GM19035 (cell line): ENCODE measurements at regions not wholly inside any gene's neighbourhood (a gene's known extent, or its start where the extent isn't known, plus 50 kb on each side); places are given as distances from the start of the nearest gene placed in this dataset.

Experiments
- ATAC-seq: cut with Tn5 transposase; IDR thresholded peaks from one replicate; pipeline ENCODE4 v1.9.1; 2021; ENCODE audit not compliant: unreplicated experiment

GRCh38 chr14:62364161-62364560, 601.9 kb downstream of the SNAPC1 start:
- no peak for ATAC-seq

GRCh38 chr14:62364800-62365280, 602.6 kb downstream of the SNAPC1 start:
- no peak for ATAC-seq

- no peak for ATAC-seq
Observed at GRCh38 chr14:62369919-62370560, 607.8 kb downstream of the SNAPC1 start.

GRCh38 chr14:62373944-62374343, 611.7 kb downstream of the SNAPC1 start:
- ATAC-seq: no peak

- ATAC-seq: no peak
Observed at GRCh38 chr14:62378057-62378456, 615.8 kb downstream of the SNAPC1 start.

- ATAC-seq: no peak
Observed at GRCh38 chr14:62381311-62382070, 619.3 kb downstream of the SNAPC1 start.

GRCh38 chr14:62409169-62409568, 636.1 kb downstream of the KCNH5 start:
- no peak for ATAC-seq

- no peak for ATAC-seq
Observed at GRCh38 chr14:62409626-62410300, 635.5 kb downstream of the KCNH5 start.

GRCh38 chr14:62420847-62421246, 624.4 kb downstream of the KCNH5 start:
- ATAC-seq: no peak

GRCh38 chr14:62428429-62429203, 616.6 kb downstream of the KCNH5 start:
- ATAC-seq: no peak

GRCh38 chr14:62429683-62430082, 615.6 kb downstream of the KCNH5 start:
- ATAC-seq: no peak

- no peak for ATAC-seq
Observed at GRCh38 chr14:62431496-62431895, 613.8 kb downstream of the KCNH5 start.

- no peak for ATAC-seq
Observed at GRCh38 chr14:62432955-62433354, 612.3 kb downstream of the KCNH5 start.

- no peak for ATAC-seq
Observed at GRCh38 chr14:62436261-62436660, 609.0 kb downstream of the KCNH5 start.

- no peak for ATAC-seq
Observed at GRCh38 chr14:62439210-62439609, 606.0 kb downstream of the KCNH5 start.

GRCh38 chr14:62443796-62444195, 601.5 kb downstream of the KCNH5 start:
- ATAC-seq: no peak

- no peak for ATAC-seq
Observed at GRCh38 chr14:62445570-62445969, 599.7 kb downstream of the KCNH5 start.

GRCh38 chr14:62451221-62451620, 594.0 kb downstream of the KCNH5 start:
- ATAC-seq: no peak

- no peak for ATAC-seq
Observed at GRCh38 chr14:62453226-62453625, 592.0 kb downstream of the KCNH5 start.

- no peak for ATAC-seq
Observed at GRCh38 chr14:62455446-62455845, 589.8 kb downstream of the KCNH5 start.

GRCh38 chr14:62462988-62463387, 582.3 kb downstream of the KCNH5 start:
- no peak for ATAC-seq
